ENCODE measurements at regions not wholly inside any gene's neighbourhood (a gene's known extent, or its start where the extent isn't known, plus 50 kb on each side); places are given as distances from the start of the nearest gene placed in this dataset.
"Not testable (repeated sequence)": the region's sequence is repeated elsewhere in the genome, so short reads cannot be mapped to it uniquely, and the experiment has no call there.

DNA sequence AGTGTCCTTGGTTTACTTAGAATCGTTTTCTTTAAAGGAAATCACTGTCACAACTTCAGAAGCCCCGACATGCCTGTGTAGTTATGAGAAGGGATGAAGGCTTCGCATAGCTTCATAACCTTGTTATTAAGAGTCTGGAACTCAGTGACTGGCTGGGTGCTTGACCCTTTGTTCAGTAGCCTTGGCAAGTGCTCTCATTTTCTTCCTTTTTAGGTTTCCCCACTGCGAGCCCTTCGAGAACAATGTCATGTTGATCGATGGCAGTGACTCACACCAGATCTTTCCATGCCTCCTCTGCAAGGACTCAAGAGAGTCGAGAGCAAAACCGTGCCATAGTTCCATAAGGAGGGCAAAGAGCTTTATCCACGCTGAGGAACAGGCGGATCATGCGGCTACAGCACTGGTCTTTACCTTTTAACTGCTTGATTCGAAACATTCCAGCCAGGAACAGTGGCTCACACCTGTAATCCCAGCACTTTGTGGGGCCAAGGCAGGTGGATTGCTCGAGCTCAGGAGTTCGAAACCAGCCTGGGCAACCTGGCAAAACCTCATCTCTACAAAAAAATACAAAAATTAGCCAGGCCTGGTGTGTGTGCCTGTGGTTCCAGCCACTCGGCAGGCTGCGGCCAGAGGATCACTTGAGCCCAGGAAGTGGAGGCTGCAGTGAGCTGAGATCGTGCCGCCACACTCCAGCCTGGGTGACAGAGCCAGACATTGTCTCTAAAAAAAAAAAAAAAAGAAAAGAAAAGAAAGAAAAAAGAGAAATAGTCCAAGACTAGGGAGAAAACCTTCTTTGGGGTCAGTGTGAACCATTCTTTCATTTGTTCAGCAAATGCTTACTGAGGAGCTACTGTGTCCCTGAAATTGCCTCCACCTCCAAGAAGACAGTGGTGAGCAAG, 95.4 kb upstream of the ERRFI1 start:
- Histone ChIP-seq H3K27me3 (no peaks in the 10 kb centered on the region), H3K9me3 (no peaks in the 10 kb centered on the region), H3K4me3 (peak overlapping the region; percentile 20 to 30), H3K4me1 (peaks cover 0 to 83% (median 64%) of the 10 kb centered on the region in 4 donors), H3K27ac (peak overlapping the region; percentile 90 to 91), H3K36me3 (no peaks in the 10 kb centered on the region)
- intact Hi-C loops (cut with DNase I; ENCODE audit: low total_unique reads) = loop anchor here (5.0 kb wide), 1 partner anchor 81 kb away; no protein-coding TSS in a partner anchor
- TF ChIP-seq, protein P1, sequence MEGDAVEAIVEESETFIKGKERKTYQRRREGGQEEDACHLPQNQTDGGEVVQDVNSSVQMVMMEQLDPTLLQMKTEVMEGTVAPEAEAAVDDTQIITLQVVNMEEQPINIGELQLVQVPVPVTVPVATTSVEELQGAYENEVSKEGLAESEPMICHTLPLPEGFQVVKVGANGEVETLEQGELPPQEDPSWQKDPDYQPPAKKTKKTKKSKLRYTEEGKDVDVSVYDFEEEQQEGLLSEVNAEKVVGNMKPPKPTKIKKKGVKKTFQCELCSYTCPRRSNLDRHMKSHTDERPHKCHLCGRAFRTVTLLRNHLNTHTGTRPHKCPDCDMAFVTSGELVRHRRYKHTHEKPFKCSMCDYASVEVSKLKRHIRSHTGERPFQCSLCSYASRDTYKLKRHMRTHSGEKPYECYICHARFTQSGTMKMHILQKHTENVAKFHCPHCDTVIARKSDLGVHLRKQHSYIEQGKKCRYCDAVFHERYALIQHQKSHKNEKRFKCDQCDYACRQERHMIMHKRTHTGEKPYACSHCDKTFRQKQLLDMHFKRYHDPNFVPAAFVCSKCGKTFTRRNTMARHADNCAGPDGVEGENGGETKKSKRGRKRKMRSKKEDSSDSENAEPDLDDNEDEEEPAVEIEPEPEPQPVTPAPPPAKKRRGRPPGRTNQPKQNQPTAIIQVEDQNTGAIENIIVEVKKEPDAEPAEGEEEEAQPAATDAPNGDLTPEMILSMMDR (IDR thresholded peaks at IDR 0.05) = no peak
- peak; percentile 87 to 91 for DNase-seq

DNA sequence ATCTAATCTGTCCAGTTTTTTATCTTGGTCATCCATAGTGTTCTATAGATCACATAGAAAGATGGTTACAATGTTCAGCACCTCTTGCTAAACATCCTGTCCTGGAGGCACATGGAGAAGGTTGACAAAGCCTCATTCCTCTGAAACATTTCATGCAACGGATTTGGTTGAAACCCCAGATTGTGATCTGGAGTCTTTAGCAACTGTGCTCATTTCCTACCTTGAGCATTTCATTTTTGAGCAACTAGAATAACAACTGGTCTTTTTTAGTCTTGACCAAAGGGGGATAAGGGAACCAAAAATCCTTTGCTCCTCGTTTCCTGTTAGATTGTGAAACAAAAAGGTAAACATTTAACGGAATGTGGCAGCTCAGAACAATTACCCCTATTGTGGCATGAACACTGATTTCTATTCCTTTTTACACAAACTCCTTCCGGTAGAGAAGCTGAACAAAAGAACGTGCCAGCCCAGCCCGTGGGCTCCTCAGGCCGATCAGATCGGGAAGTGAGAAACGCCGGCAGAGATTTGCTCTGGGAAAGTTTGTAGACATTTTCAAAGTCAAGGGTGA, 94.7 kb upstream of the ERRFI1 start:
- intact Hi-C loops (cut with DNase I; ENCODE audit: low total_unique reads) = loop anchor here (5.0 kb wide), 1 partner anchor 82 kb away; no protein-coding TSS in a partner anchor
- no peaks in the 10 kb centered on the region for H3K9me3 ChIP-seq
- peaks cover 0 to 89% (median 71%) of the 10 kb centered on the region in 4 donors for H3K4me1 ChIP-seq
- H3K36me3 ChIP-seq = no peaks in the 10 kb centered on the region
- TF ChIP-seq, protein P1 (IDR thresholded peaks at IDR 0.05) = no peak
- peak overlapping the region; percentile 90 to 91 for H3K27ac ChIP-seq
- peak overlapping the region in 1 of 2 donors; percentile 16 for H3K4me3 ChIP-seq
- DNase-seq = peak; percentile 21 to 46
- no peaks in the 10 kb centered on the region for H3K27me3 ChIP-seq

DNA sequence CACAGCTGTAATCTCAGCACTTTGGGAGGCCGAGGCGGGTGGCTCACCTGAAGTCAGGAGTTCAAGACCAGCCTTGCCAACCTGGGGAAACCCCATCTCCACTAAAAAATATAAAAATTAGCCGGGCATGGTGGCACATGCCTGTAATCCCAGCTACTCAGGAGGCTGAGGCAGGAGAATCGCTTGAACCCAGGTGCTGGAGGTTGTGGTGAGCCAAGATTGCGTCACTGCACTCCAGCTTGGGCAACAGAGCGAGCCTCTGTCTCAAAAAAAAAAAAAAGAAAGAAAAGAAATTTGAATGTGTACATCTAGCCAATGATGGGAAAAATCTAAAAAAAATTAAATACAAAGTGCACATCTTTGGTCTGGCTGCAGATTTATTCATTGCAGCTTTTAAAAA, 92.6 kb upstream of the ERRFI1 start:
- H3K4me3 ChIP-seq; H3K9me3 ChIP-seq; H3K27me3 ChIP-seq; H3K36me3 ChIP-seq; intact Hi-C loops (cut with DNase I; ENCODE audit: low total_unique reads): not testable (repeated sequence)
- DNase-seq = peak in 1 of 2 donors; percentile 48
- H3K4me1 ChIP-seq = peaks cover 0 to 96% (median 77%) of the 10 kb centered on the region in 4 donors
- H3K27ac ChIP-seq = peak overlapping the region; percentile 90 to 91

DNA sequence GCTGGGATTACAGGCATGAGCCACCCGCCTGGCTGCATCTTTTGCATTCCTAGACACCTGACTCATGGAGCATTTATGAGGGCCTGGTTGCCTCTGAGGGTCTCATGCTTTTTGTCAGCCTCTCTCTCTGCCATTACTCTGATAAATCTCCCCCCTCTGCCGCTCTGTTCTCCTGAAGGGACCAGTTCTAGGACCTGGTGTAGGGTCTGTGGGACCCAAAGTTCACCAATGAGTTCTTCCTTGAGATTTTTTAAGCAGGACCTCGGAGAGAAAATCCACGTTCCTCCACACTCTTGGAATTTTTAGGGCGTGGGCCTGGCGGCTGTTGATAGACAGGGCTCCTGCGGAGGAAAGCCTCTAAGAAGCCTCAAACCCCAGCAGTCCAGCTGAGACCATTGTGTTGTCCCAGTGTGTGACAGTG, 91.9 kb upstream of the ERRFI1 start:
- no peak overlapping the region for H3K4me3 ChIP-seq
- intact Hi-C loops (cut with DNase I; ENCODE audit: low total_unique reads) = no loop called here
- H3K36me3 ChIP-seq = no peaks in the 10 kb centered on the region
- peak overlapping the region; percentile 90 to 91 for H3K27ac ChIP-seq
- no peaks in the 10 kb centered on the region for H3K27me3 ChIP-seq
- TF ChIP-seq, protein P1 (IDR thresholded peaks at IDR 0.05) = no peak
- peaks cover 0 to 96% (median 75%) of the 10 kb centered on the region in 4 donors for H3K4me1 ChIP-seq
- no peaks in the 10 kb centered on the region for H3K9me3 ChIP-seq
- DNase-seq = peak in 1 of 2 donors; percentile 61

DNA sequence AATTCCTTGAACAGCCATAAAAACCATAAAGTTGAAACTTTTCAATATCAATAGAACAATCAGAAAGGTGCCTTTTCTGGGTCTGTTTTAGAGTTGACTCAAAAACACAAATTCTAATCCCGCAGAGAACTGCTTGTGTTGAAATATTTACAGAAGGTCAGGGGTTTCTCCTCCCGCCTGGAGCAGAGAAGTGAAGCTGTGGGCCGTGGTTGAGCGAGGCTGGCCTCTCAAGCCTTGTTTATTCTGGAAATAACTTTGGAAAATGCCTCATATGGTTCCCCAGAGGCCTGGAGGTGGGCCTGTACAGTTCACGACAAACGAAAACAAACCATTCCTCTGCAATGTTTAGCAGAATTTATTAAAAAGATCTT, 90.8 kb upstream of the ERRFI1 start:
- peak; percentile 85 to 93 for DNase-seq
- peaks cover 0 to 96% (median 67%) of the 10 kb centered on the region in 4 donors for H3K4me1 ChIP-seq

More for the DNA sequence above, 90.8 kb upstream of the ERRFI1 start:
- H3K9me3 ChIP-seq = no peaks in the 10 kb centered on the region
- H3K27me3 ChIP-seq = no peaks in the 10 kb centered on the region
- peak overlapping the region in 1 of 2 donors; percentile 16 for H3K4me3 ChIP-seq
- no peaks in the 10 kb centered on the region for H3K36me3 ChIP-seq
- H3K27ac ChIP-seq = peak overlapping the region; percentile 90 to 91
- TF ChIP-seq, protein P1 (IDR thresholded peaks at IDR 0.05) = no peak
- intact Hi-C loops (cut with DNase I; ENCODE audit: low total_unique reads) = no loop called here
